Neural crest cell (in vitro differentiated cells): ENCODE measurements at regions not wholly inside any gene's neighbourhood (a gene's known extent, or its start where the extent isn't known, plus 50 kb on each side); places are given as distances from the start of the nearest gene placed in this dataset.
"Not testable (repeated sequence)": the region's sequence is repeated elsewhere in the genome, so short reads cannot be mapped to it uniquely, and the experiment has no call there.

Source experiments
- DNase-seq: peaks from one replicate; pipeline ENCODE4 v3.0.0; 2021; ENCODE audit warnings: low read depth, mixed read lengths, low spot score
- H3K27ac Mint-ChIP-seq: one replicate; pipeline ENCODE4 v1.8.0; 2021; ENCODE audit warnings: mild to moderate bottlenecking, mixed read lengths; ENCODE audit not compliant: unreplicated experiment
- H3K27me3 Mint-ChIP-seq: 2 replicates; pipeline ENCODE4 v1.8.0; 2021; ENCODE audit warnings: low read depth, mild to moderate bottlenecking, mixed read lengths
- H3K36me3 Mint-ChIP-seq: 2 replicates; pipeline ENCODE4 v1.8.0; 2021; ENCODE audit warnings: low read depth, mild to moderate bottlenecking, mixed read lengths
- H3K4me1 Mint-ChIP-seq: 2 replicates; pipeline ENCODE4 v1.8.0; 2021; ENCODE audit warnings: mixed read lengths
- H3K4me3 Mint-ChIP-seq: one replicate; pipeline ENCODE4 v1.8.0; 2021; ENCODE audit warnings: mild to moderate bottlenecking, mixed read lengths
- H3K9me3 Mint-ChIP-seq: 2 replicates; pipeline ENCODE4 v1.8.0; 2021; ENCODE audit warnings: mixed read lengths
- CTCF ChIP-seq: fragments of 200-600 bp; sonication (generic); conservative IDR thresholded peaks from 2 replicates; pipeline ENCODE4 v1.5.0; 2021; ENCODE audit warnings: antibody characterized with exemption, mild to moderate bottlenecking

GRCh38 chr7:51847461-51848134 lies 531.0 kb upstream of the COBL start:
- DNase-seq: no peak
- H3K27ac Mint-ChIP-seq: no peak overlapping the region
- H3K27me3 Mint-ChIP-seq: no peaks in the 10 kb centered on the region
- peaks cover 2% of the 10 kb centered on the region for H3K9me3 Mint-ChIP-seq
- H3K4me3 Mint-ChIP-seq: no peak overlapping the region
- H3K4me1 Mint-ChIP-seq: no peaks in the 10 kb centered on the region
- no peak for TF ChIP-seq CTCF
- no peaks in the 10 kb centered on the region for H3K36me3 Mint-ChIP-seq

- H3K4me1 Mint-ChIP-seq, DNase-seq, H3K36me3 Mint-ChIP-seq, H3K4me3 Mint-ChIP-seq, H3K27me3 Mint-ChIP-seq, H3K9me3 Mint-ChIP-seq, H3K27ac Mint-ChIP-seq: not testable (repeated sequence)
These were observed 522.5 kb upstream of the COBL start for GRCh38 chr7:51839130-51839529.

GRCh38 chr7:51827631-51828030 lies 511.0 kb upstream of the COBL start:
- Mint-ChIP-seq H3K36me3 (peaks cover 3% of the 10 kb centered on the region), H3K4me3 (no peak overlapping the region), H3K4me1 (peaks cover 6% of the 10 kb centered on the region), H3K27ac (no peak overlapping the region), H3K9me3 (peaks cover 5% of the 10 kb centered on the region), H3K27me3 (no peaks in the 10 kb centered on the region)
- no peak for DNase-seq
- no peak for TF ChIP-seq CTCF

GRCh38 chr7:51824050-51824449 lies 507.4 kb upstream of the COBL start:
- H3K27ac Mint-ChIP-seq: no peak overlapping the region
- H3K27me3 Mint-ChIP-seq: no peaks in the 10 kb centered on the region
- peaks cover 6% of the 10 kb centered on the region for H3K4me1 Mint-ChIP-seq
- H3K36me3 Mint-ChIP-seq: no peaks in the 10 kb centered on the region
- no peak overlapping the region for H3K4me3 Mint-ChIP-seq
- DNase-seq: no peak
- TF ChIP-seq CTCF: no peak
- H3K9me3 Mint-ChIP-seq: peaks cover 5% of the 10 kb centered on the region

GRCh38 chr7:51823437-51823836 lies 506.8 kb upstream of the COBL start:
- Mint-ChIP-seq H3K4me3 (no peak overlapping the region), H3K4me1 (peaks cover 6% of the 10 kb centered on the region), H3K27me3 (no peaks in the 10 kb centered on the region), H3K27ac (no peak overlapping the region), H3K9me3 (peaks cover 5% of the 10 kb centered on the region), H3K36me3 (no peaks in the 10 kb centered on the region)
- no peak for DNase-seq
- no peak for TF ChIP-seq CTCF

- no peak for TF ChIP-seq CTCF
- Mint-ChIP-seq H3K4me3 (no peak overlapping the region), H3K27ac (no peak overlapping the region), H3K36me3 (no peaks in the 10 kb centered on the region), H3K27me3 (no peaks in the 10 kb centered on the region), H3K4me1 (no peaks in the 10 kb centered on the region), H3K9me3 (peaks cover 3% of the 10 kb centered on the region)
- DNase-seq: no peak
These were observed 501.2 kb upstream of the COBL start for GRCh38 chr7:51817694-51818225.

GRCh38 chr7:51805783-51806431 lies 489.3 kb upstream of the COBL start:
- H3K27ac Mint-ChIP-seq, H3K36me3 Mint-ChIP-seq, DNase-seq, H3K9me3 Mint-ChIP-seq, H3K4me1 Mint-ChIP-seq, H3K4me3 Mint-ChIP-seq, H3K27me3 Mint-ChIP-seq: not testable (repeated sequence)
